H9 (cell line): ENCODE measurements at regions not wholly inside any gene's neighbourhood (a gene's known extent, or its start where the extent isn't known, plus 50 kb on each side); places are given as distances from the start of the nearest gene placed in this dataset.

ENCODE experiments used
- DNase-seq: peaks from one replicate; pipeline ENCODE4 v3.0.0-alpha.2; 2017
- H2AFZ ChIP-seq: one replicate; pipeline ENCODE4 v1.6.1; 2013; ENCODE audit warnings: mild to moderate bottlenecking, low read length, control low read depth, moderate library complexity
- H2AK5ac ChIP-seq: 2 replicates; pipeline ENCODE4 v1.6.1; 2013; ENCODE audit warnings: low read length, control low read depth, mixed read lengths; ENCODE audit not compliant: insufficient read length
- H2BK120ac ChIP-seq: one replicate; pipeline ENCODE4 v1.6.1; 2013; ENCODE audit warnings: low read depth, mild to moderate bottlenecking, low read length, control low read depth, inconsistent platforms; ENCODE audit not compliant: poor library complexity, severe bottlenecking
- H2BK12ac ChIP-seq: 2 replicates; pipeline ENCODE4 v1.6.1; 2013; ENCODE audit warnings: low read length, control low read depth, mixed read lengths, low read depth; ENCODE audit not compliant: insufficient read length
- H2BK15ac ChIP-seq: 2 replicates; pipeline ENCODE4 v1.6.1; 2013; ENCODE audit warnings: low read depth, low read length, control low read depth
- H2BK20ac ChIP-seq: one replicate; pipeline ENCODE4 v1.6.1; 2013; ENCODE audit warnings: low read depth, mild to moderate bottlenecking, low read length, control low read depth, inconsistent platforms; ENCODE audit not compliant: poor library complexity, severe bottlenecking
- H2BK5ac ChIP-seq: 2 replicates; pipeline ENCODE4 v1.6.1; 2013; ENCODE audit warnings: low read length, control low read depth, mixed read lengths; ENCODE audit not compliant: insufficient read length
- H3K14ac ChIP-seq: 2 replicates; pipeline ENCODE4 v1.6.1; 2013; ENCODE audit warnings: low read length, control low read depth; ENCODE audit not compliant: insufficient read depth
- H3K18ac ChIP-seq: 2 replicates; pipeline ENCODE4 v1.6.1; 2013; ENCODE audit warnings: low read depth, mild to moderate bottlenecking, mixed read lengths, low read length, control low read depth; ENCODE audit not compliant: insufficient read length
- H3K23ac ChIP-seq: 2 replicates; pipeline ENCODE4 v1.6.1; 2013; ENCODE audit warnings: low read length, control low read depth, mixed read lengths, low read depth; ENCODE audit not compliant: insufficient read length
- H3K23me2 ChIP-seq: 2 replicates; pipeline ENCODE4 v1.6.1; 2013; ENCODE audit warnings: low read depth, mild to moderate bottlenecking, mixed read lengths, low read length, control low read depth; ENCODE audit not compliant: insufficient read length, poor library complexity, severe bottlenecking
- H3K27ac ChIP-seq: 2 replicates; pipeline ENCODE4 v1.5.1; 2013; ENCODE audit warnings: low read length, control low read depth, mixed read lengths, low read depth; ENCODE audit not compliant: insufficient read length
- H3K27me3 ChIP-seq: 2 replicates; pipeline ENCODE4 v1.6.1; 2013; ENCODE audit warnings: low read length, control low read depth, inconsistent platforms; ENCODE audit not compliant: insufficient read depth
- H3K4ac ChIP-seq: 2 replicates; pipeline ENCODE4 v1.6.1; 2013; ENCODE audit warnings: low read depth, mild to moderate bottlenecking, control low read depth, inconsistent platforms, low read length, moderate library complexity
- H3K4me1 ChIP-seq: 2 replicates; pipeline ENCODE4 v1.6.1; 2013; ENCODE audit warnings: low read length, control low read depth, inconsistent platforms; ENCODE audit not compliant: insufficient read depth
- H3K4me2 ChIP-seq: 2 replicates; pipeline ENCODE4 v1.6.1; 2013; ENCODE audit warnings: low read length, control low read depth, mixed read lengths; ENCODE audit not compliant: insufficient read length, insufficient read depth
- H3K56ac ChIP-seq: 2 replicates; pipeline ENCODE4 v1.6.1; 2013; ENCODE audit warnings: low read depth, mild to moderate bottlenecking, mixed read lengths, low read length, control low read depth; ENCODE audit not compliant: insufficient read length
- H3K79me1 ChIP-seq: 2 replicates; pipeline ENCODE4 v1.6.1; 2013; ENCODE audit warnings: low read depth, mild to moderate bottlenecking, moderate library complexity, low read length, control low read depth, inconsistent platforms; ENCODE audit not compliant: insufficient read depth, poor library complexity, severe bottlenecking
- H3K79me2 ChIP-seq: 2 replicates; pipeline ENCODE4 v1.6.1; 2013; ENCODE audit warnings: low read length, control low read depth, inconsistent platforms; ENCODE audit not compliant: insufficient read depth
- H3K9ac ChIP-seq: 2 replicates; pipeline ENCODE4 v1.6.1; 2013; ENCODE audit warnings: low read length, control low read depth, mixed read lengths; ENCODE audit not compliant: insufficient read length; ENCODE audit errors: extremely low read depth
- H3K9me3 ChIP-seq: one replicate; pipeline ENCODE4 v1.6.1; 2013; ENCODE audit warnings: low read depth, low read length, inconsistent platforms; ENCODE audit not compliant: control insufficient read depth
- H3T11ph ChIP-seq: one replicate; pipeline ENCODE4 v1.6.1; 2013; ENCODE audit warnings: mild to moderate bottlenecking, low read length, control low read depth, inconsistent platforms
- H4K20me1 ChIP-seq: one replicate; pipeline ENCODE4 v1.6.1; 2013; ENCODE audit not compliant: control insufficient read depth, insufficient read length, insufficient read depth
- H4K5ac ChIP-seq: 2 replicates; pipeline ENCODE4 v1.6.1; 2013; ENCODE audit warnings: low read depth, mild to moderate bottlenecking, mixed read lengths, low read length, control low read depth; ENCODE audit not compliant: insufficient read length
- H4K8ac ChIP-seq: replicated peaks from 2 replicates; pipeline ENCODE4 v1.6.1; 2013; ENCODE audit warnings: low read length, control low read depth, mixed read lengths, low read depth; ENCODE audit not compliant: insufficient read length
- H4K91ac ChIP-seq: 2 replicates; pipeline ENCODE4 v1.6.1; 2013; ENCODE audit warnings: low read depth, mild to moderate bottlenecking, moderate library complexity, mixed read lengths, low read length, control low read depth; ENCODE audit not compliant: insufficient read length
- H3K27ac Mint-ChIP-seq, 3 experiments: 2 replicates in 2 of 3; 3 replicates in 1 of 3; pipeline ENCODE4 v1.8.0; 2020 to 2021; ENCODE audit warnings: mixed read lengths in 3 of 3, mild to moderate bottlenecking in 1 of 3, moderate library complexity in 1 of 3
- H3K27me3 Mint-ChIP-seq: 2 replicates; pipeline ENCODE4 v1.8.0; 2021; ENCODE audit warnings: low read depth, mild to moderate bottlenecking, moderate library complexity, mixed read lengths
- H3K36me3 Mint-ChIP-seq, 3 experiments: 2 replicates in 2 of 3; 3 replicates in 1 of 3; pipeline ENCODE4 v1.8.0; 2020 to 2021; ENCODE audit warnings: low read depth in 3 of 3, mixed read lengths in 3 of 3; ENCODE audit not compliant: insufficient read depth in 1 of 3
- H3K4me1 Mint-ChIP-seq, 2 experiments: 2 replicates each; pipeline ENCODE4 v1.8.0; 2020; ENCODE audit warnings: mixed read lengths in 2 of 2
- H3K4me3 Mint-ChIP-seq, 2 experiments: 2 replicates in 1 of 2; 3 replicates in 1 of 2; pipeline ENCODE4 v1.8.0; 2020 to 2021; ENCODE audit warnings: mild to moderate bottlenecking in 2 of 2, mixed read lengths in 2 of 2, moderate library complexity in 1 of 2
- H3K9me3 Mint-ChIP-seq, 2 experiments: 2 replicates in 1 of 2; 3 replicates in 1 of 2; pipeline ENCODE4 v1.8.0; 2020; ENCODE audit warnings: mild to moderate bottlenecking in 2 of 2, mixed read lengths in 2 of 2, moderate library complexity in 1 of 2
- CTCF ChIP-seq: fragments of 200-600 bp; sonication (generic); conservative IDR thresholded peaks from 3 replicates; pipeline ENCODE4 v1.8.0; 2021; ENCODE audit warnings: antibody characterized with exemption, mild to moderate bottlenecking
- WGBS: extraction: QIAGEN DNeasy Blood & Tissue Kit; methylation state at CpG from one replicate; pipeline ENCODE4 v1.1.7; 2013; ENCODE audit warnings: missing lambda C conversion rate, low lambda C conversion rate, mixed read lengths; ENCODE audit not compliant: insufficient read length; ENCODE audit errors: extremely low coverage; 5-methylcytosine and 5-hydroxymethylcytosine counted together

GRCh38 chr2:235277485-235277884 lies 216.4 kb upstream of the AGAP1 start:
- Histone ChIP-seq H3K23ac (no peak overlapping the region), H3K27ac (no peak overlapping the region), H2AK5ac (no peak overlapping the region), H3T11ph (no peak overlapping the region), H2BK20ac (no peak overlapping the region), H3K18ac (no peak overlapping the region), H3K14ac (no peak overlapping the region), H4K20me1 (no peaks in the 10 kb centered on the region), H4K8ac (no peak overlapping the region), H3K56ac (no peak overlapping the region), H2BK15ac (no peak overlapping the region), H2BK5ac (no peak overlapping the region), H3K4me2 (no peak overlapping the region), H2AFZ (no peak overlapping the region), H3K9me3 (no peaks in the 10 kb centered on the region), H3K9ac (no peak overlapping the region), H4K5ac (no peak overlapping the region), H3K79me1 (no peaks in the 10 kb centered on the region), H2BK120ac (no peak overlapping the region), H3K79me2 (no peaks in the 10 kb centered on the region; the same call in 1 of the 2 replicates), H2BK12ac (no peak overlapping the region), H4K91ac (no peak overlapping the region), H3K4me1 (no peaks in the 10 kb centered on the region), H3K27me3 (no peaks in the 10 kb centered on the region), H3K23me2 (no peaks in the 10 kb centered on the region), H3K4ac (no peak overlapping the region)
- Mint-ChIP-seq H3K27me3 (no peaks in the 10 kb centered on the region; the same call in 1 of the 2 replicates), H3K9me3 (peaks cover 2 to 6% of the 10 kb centered on the region in 2 experiments; a peak in 2 of 5 replicates), H3K4me3 (no peak overlapping the region), H3K27ac (no peak overlapping the region), H3K36me3 (no peaks in the 10 kb centered on the region; a peak in 1 of 7 replicates), H3K4me1 (no peaks in the 10 kb centered on the region)
- DNase-seq, result no peak
- WGBS, result no CpG with 5 or more reads among the region's 3 CpGs
- TF ChIP-seq CTCF, result no peak
